ENCODE measurements at regions not wholly inside any gene's neighbourhood (a gene's known extent, or its start where the extent isn't known, plus 50 kb on each side); places are given as distances from the start of the nearest gene placed in this dataset.
"Not testable (repeated sequence)": the region's sequence is repeated elsewhere in the genome, so short reads cannot be mapped to it uniquely, and the experiment has no call there.

GRCh38 chr13:112159575-112160547, 92.9 kb downstream of the SOX1 start:
- Histone ChIP-seq H3K36me3 (ENCODE audit: low read depth, missing control alignments) (no peaks in the 10 kb centered on the region), H3K4me1 (no peaks in the 10 kb centered on the region), H3K4me3 (no peak overlapping the region), H3K27ac (no peak overlapping the region), H3K27me3 (no peaks in the 10 kb centered on the region), H3K9me3 (no peaks in the 10 kb centered on the region)
- intact Hi-C loops (cut with DNase I; ENCODE audit: low total_unique reads): no loop called here
- WGBS, 2 donors: 52 to 65% methylated on average over 17 of the region's 17 CpGs
- no peak for TF ChIP-seq CTCF (IDR thresholded peaks at IDR 0.05)
- TF ChIP-seq POLR2A (IDR thresholded peaks at IDR 0.05): no peak
- no peak for DNase-seq

GRCh38 chr13:112160558-112160957, 93.6 kb downstream of the SOX1 start:
- H3K9me3 ChIP-seq: no peaks in the 10 kb centered on the region
- no peaks in the 10 kb centered on the region for H3K27me3 ChIP-seq
- H3K4me1 ChIP-seq: no peaks in the 10 kb centered on the region
- no peak for DNase-seq
- intact Hi-C loops (cut with DNase I; ENCODE audit: low total_unique reads): no loop called here
- H3K36me3 ChIP-seq (ENCODE audit: low read depth, missing control alignments): no peaks in the 10 kb centered on the region
- WGBS, 2 donors: 49 to 71% methylated on average over 14 of the region's 14 CpGs
- TF ChIP-seq CTCF (IDR thresholded peaks at IDR 0.05) (no peak), POLR2A (IDR thresholded peaks at IDR 0.05) (no peak)
- H3K27ac ChIP-seq: no peak overlapping the region
- no peak overlapping the region for H3K4me3 ChIP-seq

DNA sequence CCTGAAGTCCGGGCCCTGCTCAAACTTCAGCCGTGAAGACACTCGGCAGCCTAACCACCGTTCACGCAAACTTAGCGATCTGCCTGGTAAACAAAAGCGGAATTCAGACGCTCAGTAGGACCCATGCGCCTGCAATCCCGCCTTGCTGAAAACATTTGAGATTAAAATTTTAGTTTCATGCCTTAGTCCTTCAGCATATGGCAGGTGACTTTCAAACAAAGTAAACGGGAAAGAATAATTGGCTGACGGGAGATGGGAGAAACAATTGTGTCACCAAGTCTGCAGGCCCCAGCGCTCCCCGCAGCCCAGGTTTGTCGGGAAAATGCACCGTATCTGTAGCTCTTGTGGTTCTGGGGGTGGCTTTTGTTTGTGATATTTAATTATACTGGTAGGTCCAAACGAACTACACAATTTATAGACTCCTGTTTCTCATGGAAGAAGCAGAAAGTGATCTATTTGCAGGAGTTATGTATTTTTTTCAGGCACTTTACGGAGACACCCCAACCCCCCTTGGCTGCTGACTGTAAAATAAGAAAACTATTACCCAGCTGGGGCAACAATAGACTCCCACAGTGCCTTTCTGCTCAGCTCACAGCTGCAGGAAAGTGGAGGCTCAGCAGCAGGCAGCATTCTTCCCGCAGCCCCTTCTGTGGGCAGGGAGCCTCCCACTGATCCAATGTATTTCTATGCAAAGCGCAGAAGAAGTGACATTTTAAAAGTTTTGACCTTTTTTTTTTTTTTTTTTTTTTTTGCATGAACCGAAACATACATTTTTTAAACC, 94.8 kb downstream of the SOX1 start:
- no peak overlapping the region for H3K4me3 ChIP-seq
- H3K9me3 ChIP-seq: no peaks in the 10 kb centered on the region
- intact Hi-C loops (cut with DNase I; ENCODE audit: low total_unique reads): no loop called here
- no peaks in the 10 kb centered on the region for H3K36me3 ChIP-seq (ENCODE audit: low read depth, missing control alignments)
- no peak for TF ChIP-seq POLR2A (IDR thresholded peaks at IDR 0.05)
- no peak for TF ChIP-seq CTCF (IDR thresholded peaks at IDR 0.05)
- H3K27me3 ChIP-seq: no peaks in the 10 kb centered on the region
- no peaks in the 10 kb centered on the region for H3K4me1 ChIP-seq
- H3K27ac ChIP-seq: no peak overlapping the region
- WGBS, 2 donors: 22 to 26% methylated on average over 21 of the region's 21 CpGs
- DNase-seq: no peak

DNA sequence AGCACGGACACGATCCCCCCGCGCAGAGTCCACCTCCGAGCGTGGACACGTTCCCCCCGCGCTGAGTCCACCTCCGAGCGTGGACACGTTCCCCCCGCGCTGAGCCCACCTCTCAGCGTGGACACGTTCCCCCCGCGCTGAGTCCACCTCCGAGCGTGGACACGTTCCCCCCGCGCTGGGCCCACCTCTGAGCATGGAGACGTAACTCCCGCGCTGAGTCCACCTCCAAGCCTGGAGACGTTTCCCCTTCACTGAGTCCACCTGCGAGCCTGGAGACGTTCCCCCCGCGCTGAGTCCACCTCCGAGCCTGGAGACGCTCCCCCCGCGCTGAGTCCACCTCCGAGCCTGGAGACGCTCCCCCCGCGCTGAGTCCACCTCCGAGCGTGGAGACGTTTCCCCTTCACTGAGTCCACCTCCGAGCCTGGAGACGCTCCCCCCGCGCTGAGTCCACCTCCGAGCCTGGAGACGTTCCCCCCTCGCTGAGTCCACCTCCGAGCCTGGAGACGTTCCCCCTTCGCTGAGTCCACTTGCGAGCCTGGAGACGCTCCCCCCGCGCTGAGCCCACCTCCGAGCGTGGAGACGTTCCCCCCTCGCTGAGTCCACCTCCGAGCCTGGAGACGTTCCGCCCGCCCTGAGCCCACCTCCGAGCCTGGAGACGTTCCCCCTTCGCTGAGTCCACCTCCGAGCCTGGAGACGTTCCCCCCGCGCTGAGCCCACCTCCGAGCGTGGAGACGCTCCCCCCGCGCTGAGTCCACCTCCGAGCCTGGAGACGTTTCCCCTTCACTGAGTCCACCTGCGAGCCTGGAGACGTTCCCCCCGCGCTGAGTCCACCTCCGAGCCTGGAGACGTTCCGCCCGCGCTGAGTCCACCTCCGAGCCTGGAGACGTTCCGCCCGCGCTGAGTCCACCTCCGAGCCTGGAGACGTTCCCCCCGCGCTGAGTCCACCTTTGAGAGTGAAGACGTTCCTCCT, 97.0 kb downstream of the SOX1 start:
- H3K27ac ChIP-seq; intact Hi-C loops (cut with DNase I; ENCODE audit: low total_unique reads); H3K4me1 ChIP-seq; DNase-seq; H3K36me3 ChIP-seq (ENCODE audit: low read depth, missing control alignments); H3K27me3 ChIP-seq; H3K9me3 ChIP-seq: not testable (repeated sequence)
- 77 to 83% methylated on average over 72 to 96 of the region's 97 CpGs for WGBS, 2 donors
- peak overlapping the region; percentile 4 to 29 for H3K4me3 ChIP-seq

Data from testis (tissue), 2 donors.